ENCODE measurements at regions not wholly inside any gene's neighbourhood (a gene's known extent, or its start where the extent isn't known, plus 50 kb on each side); places are given as distances from the start of the nearest gene placed in this dataset.
"Not testable (repeated sequence)": the region's sequence is repeated elsewhere in the genome, so short reads cannot be mapped to it uniquely, and the experiment has no call there.

- DNase-seq: peak; percentile 68
Measured at GRCh38 chr1:182259229-182259872, 132.2 kb downstream of the GLUL start.

GRCh38 chr1:182257369-182258063 lies 134.1 kb downstream of the GLUL start:
- no peak for DNase-seq

GRCh38 chr1:182256931-182257330 lies 134.7 kb downstream of the GLUL start:
- no peak for DNase-seq

DNA sequence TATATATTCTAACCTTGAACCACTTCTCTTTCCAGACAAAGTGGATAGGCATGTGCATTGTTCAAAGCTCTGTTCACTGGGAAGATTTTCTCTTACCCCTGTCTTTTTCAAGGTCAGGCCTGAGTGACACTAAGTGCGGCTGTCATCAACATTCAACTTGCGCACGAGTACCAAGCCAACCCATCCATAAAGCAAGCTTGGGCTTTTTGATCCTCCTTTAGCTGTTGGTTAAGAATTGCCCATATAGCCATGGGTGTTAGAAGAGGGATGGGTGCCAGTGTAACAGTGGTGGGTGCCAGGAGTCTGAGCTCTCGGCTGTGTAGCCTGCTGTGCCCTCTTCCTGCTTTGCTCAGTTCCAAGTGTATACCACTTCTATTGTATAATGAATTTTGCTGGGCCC lies 136.1 kb downstream of the GLUL start:
- DNase-seq: no peak

GRCh38 chr1:182253319-182253860 lies 138.2 kb downstream of the GLUL start:
- DNase-seq: no peak

GRCh38 chr1:182251561-182251960 lies 140.0 kb downstream of the GLUL start:
- DNase-seq: no peak

- DNase-seq: no peak
Measured at GRCh38 chr1:182249201-182249676, 142.4 kb downstream of the GLUL start.

- DNase-seq: no peak
Measured at GRCh38 chr1:182248721-182249120, 142.9 kb downstream of the GLUL start.

- DNase-seq: not testable (repeated sequence)
Measured at GRCh38 chr1:182247813-182248212, 143.8 kb downstream of the GLUL start.

- no peak for DNase-seq
Measured at GRCh38 chr1:182246783-182247182, 144.8 kb downstream of the GLUL start.

- DNase-seq: no peak
Measured at GRCh38 chr1:182245040-182245439, 146.6 kb downstream of the GLUL start.

GRCh38 chr1:182244451-182244850 lies 147.1 kb downstream of the GLUL start:
- DNase-seq: no peak

DNA sequence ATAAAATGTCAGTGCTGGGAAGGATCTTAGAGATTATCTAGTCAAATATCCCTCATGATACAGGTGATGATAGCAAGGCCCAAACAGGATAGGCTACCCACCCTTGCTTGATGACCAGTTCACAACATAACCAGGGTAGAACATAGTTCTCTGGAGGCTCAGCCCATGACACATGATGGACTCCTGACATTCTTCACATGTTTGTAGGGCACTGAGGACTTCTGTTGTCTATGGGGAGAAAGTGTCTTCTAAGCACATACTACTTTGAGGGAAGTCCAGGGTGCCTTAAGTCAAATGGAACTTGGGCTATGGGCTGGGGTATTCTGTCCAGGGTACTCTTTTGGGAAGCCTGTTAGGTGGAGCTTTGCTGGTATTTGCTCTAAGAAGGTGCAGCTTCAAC lies 148.9 kb downstream of the GLUL start:
- DNase-seq: no peak

DNA sequence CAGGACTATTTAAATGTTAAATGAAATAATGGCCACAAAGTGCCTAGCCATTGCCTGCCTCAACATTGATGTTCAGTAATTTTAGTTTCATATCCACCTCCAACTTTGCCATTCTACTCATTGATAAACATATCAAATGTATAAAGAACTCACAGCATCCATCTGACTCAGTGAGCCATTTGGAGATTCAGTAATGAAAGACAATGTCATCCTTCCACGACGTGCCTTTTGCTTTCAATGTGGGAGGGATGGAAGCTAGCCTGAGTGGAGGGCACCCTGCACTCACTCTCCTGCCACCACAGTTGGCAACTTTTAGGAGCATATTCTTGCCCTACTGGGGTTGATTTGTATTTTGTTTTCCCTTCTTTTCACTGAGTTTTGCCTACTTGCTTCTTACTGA lies 151.5 kb downstream of the GLUL start:
- DNase-seq: no peak

- no peak for DNase-seq
Measured at GRCh38 chr1:182238421-182238820, 153.2 kb downstream of the GLUL start.

- DNase-seq: no peak
Measured at GRCh38 chr1:182237329-182237728, 154.3 kb downstream of the GLUL start.

GRCh38 chr1:182236651-182237077 lies 154.9 kb downstream of the GLUL start:
- no peak for DNase-seq

DNA sequence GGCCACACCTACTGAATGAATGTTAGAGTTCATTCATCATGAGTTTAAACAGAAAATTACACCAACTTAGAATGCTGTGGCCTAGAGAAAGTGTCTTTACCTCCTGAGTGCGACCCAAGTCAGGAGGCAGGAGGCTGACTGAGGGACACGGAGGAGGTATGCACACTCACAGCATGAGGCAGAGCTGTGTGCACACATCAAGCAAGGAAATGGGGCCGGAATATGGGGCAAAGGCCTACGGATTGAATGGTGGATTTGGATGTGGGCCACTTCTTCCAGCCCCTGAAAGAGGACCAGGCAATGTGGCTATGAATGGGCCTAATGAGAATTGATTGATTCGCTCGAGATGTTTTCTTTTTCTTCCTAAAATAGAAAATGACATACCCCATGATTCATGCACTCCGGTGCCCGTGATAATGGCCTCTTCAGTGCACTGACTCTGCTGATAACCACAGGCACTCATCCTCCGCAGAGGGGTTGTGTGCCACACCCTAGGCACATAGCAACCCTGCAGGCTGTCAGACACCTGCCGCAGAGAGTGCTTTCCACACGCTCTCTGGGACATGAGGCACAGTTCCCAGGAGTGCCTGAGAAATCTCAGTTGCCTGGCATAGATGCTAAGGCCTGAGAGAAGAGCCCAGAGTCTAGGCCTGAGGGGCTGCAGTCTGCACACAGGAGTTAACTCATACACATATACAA lies 155.5 kb downstream of the GLUL start:
- DNase-seq: no peak

DNA sequence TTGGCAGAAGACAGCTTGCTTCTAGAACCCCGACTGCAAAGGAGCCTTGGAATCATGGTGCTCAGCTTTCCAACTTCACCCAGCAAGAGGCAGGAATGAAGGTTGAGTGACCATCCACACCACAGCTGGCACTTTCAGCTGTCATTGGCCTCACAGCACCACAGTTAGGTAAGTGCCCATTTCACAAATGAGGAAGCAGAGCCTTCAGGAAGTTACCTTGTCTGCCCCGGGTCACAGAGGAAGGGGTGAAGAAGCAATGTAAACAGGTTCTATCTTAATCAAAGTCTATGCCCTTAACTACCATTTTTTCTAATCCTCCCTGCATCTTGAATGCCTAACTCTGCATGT lies 156.0 kb downstream of the GLUL start:
- DNase-seq: no peak

GRCh38 chr1:182229921-182230491 lies 161.6 kb downstream of the GLUL start:
- DNase-seq: no peak

GRCh38 chr1:182229451-182229850 lies 162.1 kb downstream of the GLUL start:
- DNase-seq: no peak

DNA sequence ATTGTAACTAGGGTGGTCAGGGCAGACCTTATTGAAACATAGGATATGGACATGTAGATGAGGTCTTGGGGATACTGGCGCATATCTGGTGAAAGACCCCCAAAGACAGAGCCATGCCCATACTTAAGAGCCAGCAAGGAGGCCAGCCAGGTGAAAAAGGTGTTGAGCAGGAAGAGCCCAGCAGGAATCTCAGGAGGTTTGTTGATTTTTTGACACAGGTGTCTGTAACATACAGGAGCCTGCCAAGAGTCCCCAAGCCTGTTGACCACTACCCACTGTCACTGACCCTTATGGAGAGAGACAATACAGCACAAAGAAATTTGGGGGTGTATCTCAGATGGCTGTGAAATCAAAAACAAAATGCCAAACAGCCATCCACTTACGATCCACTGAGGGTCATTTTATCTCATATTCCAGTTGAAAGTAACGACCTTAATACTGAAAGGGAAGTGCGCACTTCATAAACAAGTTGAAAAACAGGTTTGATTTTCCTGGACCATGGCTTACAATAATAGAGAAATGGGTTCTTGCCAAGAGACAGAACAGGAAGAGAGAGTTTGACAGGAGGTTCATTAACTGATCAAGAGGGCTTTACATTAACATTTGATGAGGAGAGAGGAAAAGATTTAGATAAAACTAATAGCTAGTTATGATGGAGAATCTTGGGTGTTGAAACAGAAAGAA lies 163.6 kb downstream of the GLUL start:
- DNase-seq: no peak

- DNase-seq: no peak
Measured at GRCh38 chr1:182226618-182227017, 165.0 kb downstream of the GLUL start.

Measured in activated gamma-delta T cell treated with Interleukin-2 at 50 U/mL for 16 hours (primary cell).